ENCODE measurements at regions not wholly inside any gene's neighbourhood (a gene's known extent, or its start where the extent isn't known, plus 50 kb on each side); places are given as distances from the start of the nearest gene placed in this dataset.

GRCh38 chr12:124505001-124505818 lies 62.2 kb downstream of the NCOR2 start:
- TF ChIP-seq CTCF (IDR thresholded peaks at IDR 0.05; ENCODE audit: low read length) (no peak), EZH2 (optimal IDR thresholded peaks at IDR 0.05; ENCODE audit: low read depth, low read length) (no peak)
